Endothelial cell of umbilical vein (primary cell): ENCODE measurements at regions not wholly inside any gene's neighbourhood (a gene's known extent, or its start where the extent isn't known, plus 50 kb on each side); places are given as distances from the start of the nearest gene placed in this dataset.

Experiments used
- BruUV-seq: library from RNA; stranded (reverse); fragments of 400-500 nt; replicated peaks from 2 replicates; lab custom pipeline; 2021; lab: Mats Ljungman, UMichigan
- CTCF ChIA-PET: fragments of 300-600, 350-600 bp; sonication (Branson Sonifier 250); formaldehyde crosslinking; loops from one replicate; lab custom pipeline; 2021; ENCODE audit warnings: antibody characterized with exemption, inconsistent platforms; lab: Charles Lee
- POLR2A ChIA-PET: fragments of 300-600, 350-600 bp; sonication (Branson Sonifier 250); formaldehyde crosslinking; loops from one replicate; lab custom pipeline; 2021; ENCODE audit warnings: antibody characterized with exemption, inconsistent platforms; lab: Charles Lee
- DNase-seq: peaks from one replicate; pipeline ENCODE4 v3.0.0-alpha.2; 2011; ENCODE audit warnings: low read depth, low spot score
- FAIRE-seq: peaks from 2 replicates; lab custom pipeline; 2011; peaks lifted over from hg19 to GRCh38; lab: Jason Lieb, UNC
- H2AFZ ChIP-seq: 2 replicates; pipeline ENCODE4 v1.6.0; 2012; ENCODE audit warnings: low read depth, low read length, control low read depth, inconsistent platforms
- H3K27ac ChIP-seq: 2 replicates; pipeline ENCODE4 v1.5.1; 2011; ENCODE audit warnings: low read depth, mild to moderate bottlenecking, control low read depth, low read length, moderate library complexity; ENCODE audit not compliant: insufficient read depth
- H3K27me3 ChIP-seq, 2 experiments: 2 replicates each; pipeline versions ENCODE4 v1.6.0 to v1.6.1; 2011; ENCODE audit warnings: low read length in 2 of 2, mixed read lengths in 1 of 2; ENCODE audit not compliant: control insufficient read depth in 2 of 2, insufficient read depth in 2 of 2
- H3K36me3 ChIP-seq, 2 experiments: 2 replicates in 1 of 2; 3 replicates in 1 of 2; pipeline ENCODE4 v1.5.1; 2011; ENCODE audit warnings: low read length in 2 of 2, mild to moderate bottlenecking in 1 of 2, moderate library complexity in 1 of 2; ENCODE audit not compliant: control insufficient read depth in 2 of 2, insufficient read depth in 2 of 2; ENCODE audit errors: extremely low read depth in 1 of 2
- H3K4me1 ChIP-seq: 3 replicates; pipeline ENCODE4 v1.5.1; 2011; ENCODE audit warnings: mild to moderate bottlenecking, low read length; ENCODE audit not compliant: control insufficient read depth, insufficient read depth; ENCODE audit errors: extremely low read depth
- H3K4me2 ChIP-seq: 2 replicates; pipeline ENCODE4 v1.6.1; 2011; ENCODE audit warnings: low read length, control low read depth, mixed read lengths; ENCODE audit not compliant: insufficient read depth
- H3K4me3 ChIP-seq, 3 experiments: fragments of 200-600 bp in 1 of 3; sonication (generic), shearing (Covaris generic) in 1 of 3; replicated peaks in 1 of 3; 2 replicates each; pipeline ENCODE4 v1.5.1; 2011 to 2016; ENCODE audit warnings: control low read depth in 3 of 3, low read length in 3 of 3, mild to moderate bottlenecking in 2 of 3, inconsistent platforms in 1 of 3, low read depth in 1 of 3, moderate library complexity in 1 of 3; ENCODE audit not compliant: insufficient read depth in 1 of 3
- H3K79me2 ChIP-seq: 2 replicates; pipeline ENCODE4 v1.6.0; 2012; ENCODE audit warnings: low read length, inconsistent platforms; ENCODE audit not compliant: control insufficient read depth, insufficient read depth
- H3K9ac ChIP-seq: replicated peaks from 2 replicates; pipeline ENCODE3; 2011; ENCODE audit warnings: low read length, control low read depth; ENCODE audit not compliant: insufficient read depth; ENCODE audit errors: extremely low read depth
- H3K9me1 ChIP-seq: replicated peaks from 3 replicates; pipeline ENCODE4 v1.6.0; 2011; ENCODE audit warnings: mild to moderate bottlenecking, low read length; ENCODE audit not compliant: control insufficient read depth, insufficient read depth; ENCODE audit errors: extremely low read depth
- H3K9me3 ChIP-seq: replicated peaks from 2 replicates; pipeline ENCODE4 v1.5.1; 2012; ENCODE audit warnings: low read length, inconsistent platforms; ENCODE audit not compliant: control insufficient read depth, insufficient read depth
- H4K20me1 ChIP-seq: replicated peaks from 2 replicates; pipeline ENCODE3; 2011; ENCODE audit warnings: mild to moderate bottlenecking, low read length; ENCODE audit not compliant: control insufficient read depth, insufficient read depth; ENCODE audit errors: extremely low read depth
- CTCF ChIP-seq, 2 donors: IDR thresholded peaks; 1 replicate in 1 of 2; 2 replicates in 1 of 2; pipeline ENCODE4 v1.5.1; 2011; ENCODE audit warnings: low read length in 2 of 2, mild to moderate bottlenecking in 2 of 2, moderate library complexity in 2 of 2, control low read depth in 1 of 2, inconsistent platforms in 1 of 2, low read depth in 1 of 2; ENCODE audit not compliant: insufficient read depth in 1 of 2; ENCODE audit errors: extremely low read depth in 1 of 2
- EZH2 ChIP-seq: IDR thresholded peaks from 2 replicates; pipeline ENCODE4 v1.6.1; 2012; ENCODE audit warnings: borderline replicate concordance, low read depth, mild to moderate bottlenecking, moderate library complexity, low read length, inconsistent platforms; ENCODE audit not compliant: severe bottlenecking
- FOS ChIP-seq: IDR thresholded peaks from 2 replicates; pipeline ENCODE4 v1.6.1; 2011; ENCODE audit warnings: mild to moderate bottlenecking, low read length, moderate library complexity, borderline replicate concordance; ENCODE audit not compliant: insufficient read depth
- GATA2 ChIP-seq: IDR thresholded peaks from 2 replicates; pipeline ENCODE4 v1.7.0; 2011; ENCODE audit warnings: low read depth, mild to moderate bottlenecking, moderate library complexity, mixed read lengths, low read length; ENCODE audit not compliant: insufficient read length, insufficient read depth
- JUN ChIP-seq: IDR thresholded peaks from 2 replicates; pipeline ENCODE4 v1.6.1; 2011; ENCODE audit warnings: borderline replicate concordance, low read depth; ENCODE audit not compliant: insufficient read length, insufficient read depth
- MAX ChIP-seq: IDR thresholded peaks from 2 replicates; pipeline ENCODE4 v1.6.1; 2011; ENCODE audit not compliant: insufficient read depth, insufficient read length
- MYC ChIP-seq: IDR thresholded peaks from one replicate; pipeline ENCODE4 v1.6.1; 2011; ENCODE audit warnings: mild to moderate bottlenecking, low read depth, low read length
- POLR2A ChIP-seq: IDR thresholded peaks from 2 replicates; pipeline ENCODE4 v1.6.1; 2012; ENCODE audit warnings: low read depth, mild to moderate bottlenecking, control low read depth, low read length
- POLR2AphosphoS5 ChIP-seq: IDR thresholded peaks from 2 replicates; pipeline ENCODE4 v1.6.1; 2012; ENCODE audit warnings: low read depth, mild to moderate bottlenecking, control low read depth, low read length, moderate library complexity; ENCODE audit not compliant: insufficient read depth
- dilution Hi-C: fragments of 300-500 bp; cut with MboI; formaldehyde crosslinking; loops from one replicate; pipeline ENCODE4 v1.15.0; 2019; ENCODE audit warnings: low sequenced_read_pairs; ENCODE audit not compliant: extremely low pct_ligation_motif_present
- intact Hi-C: fragments of 100-400 bp; cut with micrococcal nuclease; formaldehyde crosslinking; loops from one replicate; pipeline ENCODE4 v1.10.0; 2022

- CTCF ChIA-PET, result no interaction called here
- BruUV-seq, result no TSS peak
- POLR2A ChIA-PET, result no interaction called here
Measured at GRCh38 chr18:77600674-77601073, 351.0 kb downstream of the GALR1 start.

More at GRCh38 chr18:77600674-77601073, 351.0 kb downstream of the GALR1 start:
- no peak for FAIRE-seq
- Histone ChIP-seq H2AFZ (no peak overlapping the region), H4K20me1 (no peaks in the 10 kb centered on the region), H3K4me1 (no peaks in the 10 kb centered on the region), H3K9me1 (no peaks in the 10 kb centered on the region), H3K4me2 (no peak overlapping the region), H3K36me3 (no peaks in the 10 kb centered on the region), H3K79me2 (no peaks in the 10 kb centered on the region), H3K9ac (no peak overlapping the region), H3K9me3 (peaks cover 7% of the 10 kb centered on the region), H3K27me3 (no peaks in the 10 kb centered on the region), H3K4me3 (no peak overlapping the region), H3K27ac (no peak overlapping the region)
- dilution Hi-C loops (no loop called here), intact Hi-C loops (no loop called here)
- TF ChIP-seq MAX (no peak), CTCF (IDR thresholded peaks at IDR 0.05; ENCODE audit: extremely low read depth in 1 of 2, insufficient read depth in 1 of 2, low read depth in 1 of 2, low read length in 2 of 2) (no peak), MYC (no peak), EZH2 (no peak), POLR2AphosphoS5 (no peak), FOS (no peak), GATA2 (no peak), POLR2A (no peak), JUN (no peak)
- DNase-seq, result no peak
